NCI-H2171 (cell line): ENCODE measurements at regions not wholly inside any gene's neighbourhood (a gene's known extent, or its start where the extent isn't known, plus 50 kb on each side); places are given as distances from the start of the nearest gene placed in this dataset.
"Not testable (repeated sequence)": the region's sequence is repeated elsewhere in the genome, so short reads cannot be mapped to it uniquely, and the experiment has no call there.

Experiments
- DNase-seq: peaks from one replicate; lab custom pipeline; 2025; lab: John Stamatoyannopoulos, UW

DNA sequence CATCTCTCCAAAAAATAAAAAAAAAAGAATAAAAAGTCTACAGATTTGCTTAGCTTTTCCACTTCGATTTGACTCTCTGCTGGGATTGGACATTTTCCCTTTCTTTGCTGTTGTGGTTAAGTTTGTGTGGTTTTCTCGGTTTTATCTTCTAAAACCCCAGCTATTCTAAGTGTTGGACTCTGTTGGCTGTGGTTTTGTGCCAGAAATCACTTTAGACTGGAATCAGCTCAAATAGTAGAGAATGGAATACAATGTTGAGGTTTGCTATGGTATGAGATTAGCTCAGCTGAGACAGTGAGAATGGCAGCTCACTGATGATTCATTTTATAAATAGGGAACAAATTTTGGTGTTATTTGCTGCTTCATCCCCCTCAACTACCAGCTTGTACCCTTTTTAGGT, 116.0 kb downstream of the BUB3 start:
- no peak for DNase-seq

DNA sequence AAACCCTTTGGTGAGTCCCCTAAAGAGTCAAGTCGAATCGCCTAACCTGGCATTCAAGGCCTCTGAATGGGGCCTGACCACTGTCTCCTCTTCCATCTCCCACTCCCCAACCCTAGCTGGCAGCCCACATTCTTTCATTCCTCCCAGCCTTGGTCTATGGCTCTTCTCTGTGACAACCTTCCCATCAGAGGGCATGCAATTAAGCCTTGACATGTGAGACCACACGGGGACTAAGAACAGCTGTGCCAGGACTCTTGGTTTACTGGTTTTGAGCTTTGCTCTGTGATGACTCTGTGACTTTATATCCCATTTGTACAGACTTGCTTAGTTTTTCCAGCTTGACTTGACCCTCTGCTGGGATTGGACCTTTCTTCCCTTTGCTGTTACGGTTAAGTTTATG, 116.6 kb downstream of the BUB3 start:
- no peak for DNase-seq

DNA sequence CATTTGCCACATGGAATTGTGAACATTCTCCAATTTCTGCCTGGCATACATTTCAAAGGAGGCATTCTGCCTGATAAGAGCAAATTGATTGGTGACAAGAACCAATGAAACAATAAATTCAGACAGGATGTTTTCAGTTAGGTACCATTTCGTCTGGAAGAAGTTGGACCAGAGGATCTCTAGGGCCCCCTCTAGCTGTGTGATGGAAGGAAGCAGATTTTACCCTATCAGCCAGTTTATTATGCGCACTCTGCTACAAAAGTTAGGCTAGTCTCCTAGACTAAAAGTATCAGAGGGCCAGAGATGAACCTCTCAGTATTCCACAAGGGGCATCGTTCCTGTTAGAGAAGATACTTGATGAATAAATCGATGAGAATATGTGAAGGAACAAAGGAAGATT, 118.0 kb downstream of the BUB3 start:
- DNase-seq, result no peak

DNA sequence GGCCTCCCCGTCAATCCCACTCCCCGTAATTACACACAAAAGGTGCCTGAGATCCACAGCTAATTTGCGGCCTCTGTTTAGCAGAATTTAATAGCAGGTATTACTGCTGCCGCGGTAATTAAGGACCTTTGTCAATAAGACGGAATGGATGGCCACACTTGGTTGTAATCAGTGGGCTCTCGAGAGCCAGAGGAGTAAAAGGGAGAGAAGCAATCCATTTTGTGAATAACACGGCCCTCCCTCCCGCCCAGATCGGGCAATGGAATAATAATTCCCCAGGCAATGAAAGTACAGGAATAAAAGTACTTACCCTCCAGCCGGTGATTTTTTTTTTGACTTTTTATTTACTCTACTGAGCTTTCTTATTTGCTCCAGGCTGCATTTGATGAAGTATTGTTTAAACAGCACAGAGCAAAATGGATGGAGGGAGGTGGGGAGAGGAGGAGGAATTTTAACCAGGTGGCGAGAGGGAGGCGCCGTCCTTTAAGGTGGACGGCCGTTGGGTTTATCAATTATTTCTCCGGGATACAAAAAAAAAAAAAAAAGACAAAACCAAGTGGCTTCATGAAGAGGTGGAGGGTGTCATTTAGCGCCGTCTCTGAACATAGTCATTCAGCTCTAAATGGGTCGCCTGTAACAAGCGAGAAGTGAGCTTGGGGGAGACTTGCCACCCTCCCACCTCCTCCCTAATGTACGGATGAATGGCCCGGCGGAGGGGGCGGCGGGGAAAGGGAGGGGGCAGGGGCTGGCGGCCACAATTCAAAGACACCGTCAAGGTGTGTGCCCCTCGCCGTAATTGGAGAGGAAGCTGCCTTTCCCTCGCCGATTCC, 120.3 kb downstream of the BUB3 start:
- DNase-seq, result no peak

DNA sequence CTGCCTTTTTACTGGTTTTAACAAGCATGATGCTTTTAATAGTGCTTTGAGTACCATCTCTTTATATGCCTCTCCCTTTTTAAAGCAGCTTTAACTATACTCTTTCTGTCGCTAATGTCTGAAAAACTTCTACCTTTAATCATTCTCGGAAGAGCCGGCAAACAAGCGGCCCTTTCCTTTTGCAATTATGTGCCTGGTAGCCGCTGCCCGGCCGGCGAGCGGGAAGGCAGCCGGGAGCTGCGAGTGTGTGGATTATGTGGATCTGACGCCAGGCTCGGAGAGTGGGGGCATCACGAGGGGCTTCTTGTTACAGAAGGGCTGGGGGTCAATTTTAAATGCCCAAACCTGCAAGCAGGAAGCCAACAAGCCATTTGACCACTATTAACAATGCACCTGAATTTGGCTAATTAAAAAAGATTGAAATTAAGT, 120.9 kb downstream of the BUB3 start:
- DNase-seq, result no peak

DNA sequence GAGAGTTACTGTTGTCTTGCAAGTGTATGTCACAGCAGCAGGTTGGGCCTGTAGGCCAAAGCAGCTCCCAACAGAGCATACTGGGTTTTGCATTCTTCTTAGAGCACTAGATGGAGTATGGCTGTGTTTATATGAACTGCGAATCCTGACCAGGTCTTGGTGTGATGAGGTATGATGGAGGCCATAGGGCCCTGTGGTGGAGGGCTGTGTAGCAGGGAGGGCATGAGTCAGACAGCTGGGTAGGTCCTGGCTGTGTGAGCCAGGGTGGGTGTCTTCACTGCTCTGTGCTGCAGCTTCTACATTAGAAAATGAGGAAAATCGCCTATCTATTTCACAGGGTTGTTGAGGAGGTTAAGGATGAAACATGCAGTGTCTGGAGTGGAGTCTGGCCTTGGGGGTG, 124.2 kb downstream of the BUB3 start:
- DNase-seq, result no peak

DNA sequence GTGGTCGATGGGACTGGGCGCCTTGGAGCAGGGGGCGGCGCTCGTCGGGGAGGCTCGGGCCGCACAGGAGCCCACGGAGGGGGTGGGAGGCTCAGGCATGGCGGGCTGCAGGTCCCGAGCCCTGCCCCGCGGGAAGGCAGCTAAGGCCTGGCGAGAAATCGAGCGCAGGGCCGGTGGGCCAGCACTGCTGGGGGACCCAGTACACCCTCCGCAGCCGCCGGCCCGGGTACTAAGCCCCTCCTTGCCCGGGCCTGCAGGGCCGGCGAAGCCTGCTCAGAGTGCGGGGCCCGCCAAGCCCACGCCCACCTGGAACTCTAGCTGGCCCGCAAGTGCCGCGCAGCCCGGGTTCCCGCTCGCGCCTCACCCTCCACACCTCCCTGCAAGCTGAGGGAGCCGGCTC, 129.2 kb downstream of the BUB3 start:
- DNase-seq, result not testable (repeated sequence)

DNA sequence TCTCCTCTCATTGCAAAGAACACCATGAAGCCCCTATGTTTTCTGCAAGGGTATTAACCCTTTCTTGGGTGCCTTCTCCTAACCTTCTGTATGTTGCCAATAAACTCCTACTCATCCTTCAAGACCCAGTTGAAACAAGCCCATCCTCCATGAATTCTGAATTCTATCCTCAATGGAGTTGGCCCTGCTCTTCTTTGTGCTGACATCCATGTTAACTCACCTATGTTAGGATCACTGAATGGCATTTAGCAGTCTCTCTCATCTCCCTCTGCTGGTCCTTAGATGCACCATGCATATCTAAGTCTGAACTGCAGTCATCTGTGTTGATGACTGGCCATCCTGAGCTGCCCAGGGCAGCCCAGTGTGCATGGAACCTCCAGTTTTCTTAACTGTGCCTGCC, 129.8 kb downstream of the BUB3 start:
- DNase-seq, result no peak

DNA sequence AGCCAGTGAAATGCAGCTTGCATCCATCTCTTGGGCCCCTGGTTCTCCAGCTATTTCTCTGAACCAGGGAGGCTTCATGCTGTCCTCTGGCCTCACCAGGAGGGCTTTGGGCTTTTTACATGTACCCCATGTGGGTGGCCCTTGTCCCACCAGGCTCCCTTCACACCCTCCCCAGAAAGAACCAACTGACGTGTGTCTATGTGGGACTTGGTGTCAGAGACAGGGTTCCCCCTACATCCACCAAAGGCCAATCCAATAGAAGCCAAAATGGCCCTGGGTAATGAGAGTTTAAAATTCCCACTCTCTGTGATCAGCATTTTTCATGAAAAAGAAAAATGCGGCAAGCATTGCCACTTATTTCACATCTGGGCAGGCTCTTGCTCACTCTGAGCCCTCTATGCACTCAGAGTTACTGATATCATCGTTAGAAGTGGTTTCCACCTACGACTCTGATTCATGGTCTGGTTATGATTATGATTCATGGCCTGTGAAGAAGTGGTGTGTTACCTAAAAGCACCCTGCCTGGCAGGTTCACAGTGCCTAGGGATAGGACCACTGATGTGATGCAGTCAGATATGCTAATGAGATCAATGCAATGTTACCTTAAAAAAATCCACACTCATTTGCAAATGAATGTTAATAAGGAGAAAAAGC, 133.5 kb downstream of the BUB3 start:
- DNase-seq, result no peak

DNA sequence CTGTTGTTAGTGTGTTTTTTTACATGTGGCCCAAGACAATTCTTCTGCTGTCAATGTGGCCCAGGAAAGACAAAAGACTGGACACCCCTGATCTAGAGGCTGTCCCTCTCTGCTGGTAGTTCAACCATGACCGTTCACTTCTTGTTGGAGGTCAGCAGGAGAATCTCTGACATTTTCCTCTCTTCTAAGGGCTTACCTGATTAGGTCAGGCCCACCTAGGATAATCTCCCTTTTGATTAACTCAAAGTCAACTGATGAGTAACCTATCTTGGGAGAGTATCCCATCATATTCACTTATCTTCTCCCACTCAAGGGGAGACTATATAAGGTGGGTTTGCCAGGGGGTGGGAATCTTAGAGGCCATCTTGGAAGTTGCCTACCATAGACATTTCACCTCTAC, 135.2 kb downstream of the BUB3 start:
- no peak for DNase-seq

DNA sequence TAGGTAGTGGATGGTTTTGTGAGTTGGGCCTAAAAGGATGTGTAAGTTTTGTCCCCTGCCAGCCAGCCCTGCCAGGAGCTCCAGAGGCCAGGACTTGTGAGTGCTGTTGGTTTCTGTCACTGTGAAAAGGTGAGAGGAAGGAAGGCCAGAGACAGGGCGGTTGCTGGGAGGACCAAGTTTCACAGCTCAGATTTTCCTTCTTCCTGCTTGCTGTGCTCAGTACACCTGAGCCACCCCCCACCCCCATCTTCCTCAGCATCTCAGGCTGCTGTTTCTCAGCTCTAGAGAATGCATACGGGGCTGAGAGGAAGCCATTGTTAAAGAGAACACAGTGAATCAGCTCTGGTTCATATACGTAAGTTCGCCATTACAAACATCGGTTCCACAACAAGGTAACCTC, 139.9 kb downstream of the BUB3 start:
- no peak for DNase-seq

DNA sequence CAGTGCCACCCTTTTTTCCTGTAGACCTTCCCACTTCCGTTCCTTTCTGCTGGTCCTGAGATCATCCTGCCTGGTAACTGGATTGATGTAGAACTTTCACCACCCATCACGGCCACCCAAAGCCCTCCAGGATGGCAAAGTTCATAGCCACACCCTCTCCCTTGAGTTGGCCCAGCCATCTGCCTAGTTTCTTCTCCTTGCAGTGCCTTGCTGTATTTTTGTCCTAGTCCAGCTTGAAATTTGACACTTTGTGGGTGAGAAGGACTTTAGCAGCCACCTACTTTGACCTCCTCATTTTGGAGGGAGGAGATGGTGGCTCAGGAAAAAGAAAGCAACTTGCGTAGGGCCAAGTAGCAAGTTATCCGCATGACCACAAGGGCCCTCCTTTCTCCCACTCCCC, 140.7 kb downstream of the BUB3 start:
- no peak for DNase-seq

DNA sequence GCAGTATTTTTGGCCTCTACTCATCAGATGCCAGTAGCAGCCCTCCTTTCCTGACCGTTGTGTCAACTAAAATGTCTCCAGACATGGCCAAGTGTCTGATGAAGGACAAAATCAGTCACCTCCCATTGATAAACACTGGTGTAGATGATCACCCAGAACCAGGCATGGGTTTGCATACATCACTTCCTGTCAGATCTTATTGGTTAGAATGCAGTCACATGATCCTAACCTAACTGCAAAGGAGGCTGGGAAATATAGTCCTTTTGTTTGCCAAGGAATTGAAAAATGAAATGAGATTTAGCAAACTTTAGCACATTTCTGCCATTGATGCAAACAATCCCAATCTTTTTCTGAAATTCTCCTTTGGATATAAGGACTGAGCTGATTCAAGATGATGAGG, 141.4 kb downstream of the BUB3 start:
- DNase-seq, result no peak

DNA sequence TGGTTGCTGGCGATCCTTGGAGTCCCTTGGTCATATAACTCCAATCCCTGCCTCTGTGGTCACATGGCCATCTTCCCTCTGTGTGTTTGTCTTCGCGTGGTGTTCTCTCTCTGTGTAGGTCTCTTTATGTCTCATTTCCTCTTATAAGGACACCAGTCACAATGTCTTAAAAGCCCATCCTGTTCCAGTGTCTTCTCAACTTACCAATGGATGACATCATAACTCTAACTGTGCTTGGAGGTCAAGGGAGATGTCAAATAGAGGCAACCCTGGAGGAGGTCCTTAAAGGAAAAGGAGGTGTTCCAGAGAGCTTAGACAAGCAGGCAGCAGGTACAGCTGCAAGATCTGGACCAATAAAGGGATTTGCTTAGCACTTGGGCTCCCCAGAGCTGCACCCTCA, 143.0 kb downstream of the BUB3 start:
- DNase-seq, result no peak

DNA sequence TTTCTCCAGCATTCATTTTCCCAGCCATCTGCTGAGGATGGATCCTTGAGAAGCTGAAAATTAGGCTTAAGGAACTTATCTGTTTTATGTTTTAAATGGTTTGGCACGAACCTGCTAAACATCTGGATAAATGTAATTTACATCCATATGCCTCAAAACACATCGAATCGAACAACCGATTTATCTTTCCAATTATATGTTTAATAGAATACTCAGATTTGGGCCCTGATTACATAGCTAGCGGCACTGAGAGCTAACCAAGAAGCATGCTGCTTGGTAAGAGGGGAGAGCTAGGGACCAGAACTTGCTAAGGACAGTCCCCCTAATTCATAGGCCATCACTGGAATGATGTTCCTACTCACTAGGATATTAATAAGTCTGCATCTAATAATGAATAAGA, 144.4 kb downstream of the BUB3 start:
- DNase-seq, result no peak

DNA sequence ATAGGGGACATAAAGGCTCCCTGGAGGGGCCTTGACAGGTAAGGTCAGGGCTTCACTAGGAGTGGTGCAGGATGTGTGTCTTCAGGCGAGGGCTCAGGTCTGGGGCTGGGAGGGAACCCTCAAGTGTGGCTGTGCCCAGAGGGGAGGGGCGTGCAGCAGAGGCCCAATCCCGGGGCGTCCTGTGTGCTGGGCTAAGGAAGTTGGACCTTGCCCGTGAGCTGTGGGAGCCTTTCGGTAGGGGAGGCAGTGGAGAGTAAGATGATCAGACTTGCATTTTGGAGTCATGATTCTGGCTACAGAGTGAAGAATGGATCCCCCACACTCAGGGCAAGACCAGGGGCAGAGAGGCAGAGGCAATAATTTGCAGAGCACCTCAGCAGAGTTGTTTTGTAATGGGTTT, 145.4 kb downstream of the BUB3 start:
- DNase-seq, result no peak

DNA sequence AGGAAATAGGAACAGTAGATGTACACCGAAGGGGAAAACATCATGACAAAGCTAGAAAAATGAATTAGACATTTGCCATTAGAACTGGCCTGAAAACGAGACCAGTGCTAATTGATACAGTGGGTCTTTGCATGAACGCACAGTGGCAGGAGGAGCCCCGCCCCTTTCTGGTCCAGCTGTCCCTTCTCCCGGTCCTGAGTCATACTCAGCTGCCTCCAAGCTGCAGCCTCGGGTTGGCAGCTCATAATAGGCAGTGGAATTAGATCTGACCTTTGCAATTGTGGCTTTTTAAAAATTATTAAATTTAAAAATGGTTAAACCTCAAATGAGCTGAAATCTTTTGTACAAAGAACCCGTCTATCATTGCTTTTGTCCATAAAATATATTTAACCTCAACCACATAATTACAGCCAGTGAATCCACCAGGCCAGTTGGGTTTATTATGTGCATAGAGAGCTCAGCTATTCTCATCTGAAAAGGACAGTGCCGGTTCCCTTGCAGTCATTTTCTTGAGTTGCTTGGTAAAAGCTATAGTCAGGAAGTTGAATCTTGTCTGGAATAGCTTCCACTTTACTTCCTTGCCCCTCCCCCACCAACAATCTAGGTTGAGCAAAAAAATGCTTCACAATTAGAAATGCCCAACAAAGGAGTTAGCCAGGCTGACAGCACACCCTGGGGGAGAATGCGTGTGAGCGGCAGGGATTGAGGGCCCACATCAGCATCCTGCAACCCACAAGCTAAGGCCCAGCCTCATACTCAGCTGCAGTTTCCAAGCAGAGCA, 147.1 kb downstream of the BUB3 start:
- DNase-seq, result no peak

DNA sequence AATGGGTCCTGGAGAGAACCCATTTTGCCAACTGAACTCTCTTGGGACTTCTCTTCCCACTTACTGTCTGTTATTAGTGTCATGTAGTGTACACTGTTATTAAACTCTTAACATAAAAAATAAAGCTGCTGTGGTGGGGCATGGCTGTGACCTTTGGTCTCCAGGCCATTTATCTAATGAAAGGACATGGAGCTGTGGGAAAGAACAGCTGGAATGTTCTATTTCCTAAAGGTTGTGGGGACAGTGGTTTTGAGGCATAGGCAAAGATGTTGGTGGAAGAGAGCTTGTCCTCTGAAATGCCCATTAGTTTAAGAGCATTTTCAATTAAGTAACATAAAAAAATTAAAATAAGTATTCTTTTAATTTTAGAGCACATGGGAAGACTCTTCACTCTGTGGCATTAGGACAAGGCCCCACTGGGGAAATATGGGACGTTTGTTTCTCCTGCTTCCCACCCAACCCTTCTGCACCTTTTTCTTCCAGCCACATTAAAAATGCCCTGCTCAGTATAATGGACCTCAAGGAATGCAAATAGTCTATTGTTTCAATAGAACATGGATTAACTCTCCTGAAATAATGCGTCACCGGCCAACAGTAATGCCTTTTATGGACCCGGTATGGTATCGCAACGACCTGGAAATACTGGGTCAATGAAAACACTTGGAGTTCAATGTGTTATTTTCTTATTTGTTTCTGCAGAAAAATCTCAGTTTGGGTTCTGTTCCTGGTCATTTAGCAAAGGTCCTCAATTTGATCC, 149.6 kb downstream of the BUB3 start:
- no peak for DNase-seq

DNA sequence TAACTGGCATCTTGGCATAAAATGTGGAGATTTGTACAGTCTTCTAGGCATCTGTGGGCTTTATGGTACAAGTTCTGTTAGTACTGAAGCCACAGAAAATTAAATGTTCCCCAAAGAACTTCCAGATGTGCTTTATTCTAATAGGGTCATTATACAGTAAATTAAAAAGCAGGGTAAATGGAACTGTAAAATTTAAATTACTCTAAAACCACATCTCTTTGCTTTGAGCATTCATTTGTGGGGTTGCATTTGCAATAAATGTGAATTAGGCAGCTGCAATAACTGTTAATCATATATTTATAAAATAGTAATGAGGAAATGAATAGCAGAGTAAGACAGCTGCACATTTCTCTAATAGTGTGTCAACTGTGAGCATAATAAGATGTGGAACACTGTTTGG, 151.5 kb downstream of the BUB3 start:
- DNase-seq, result no peak

DNA sequence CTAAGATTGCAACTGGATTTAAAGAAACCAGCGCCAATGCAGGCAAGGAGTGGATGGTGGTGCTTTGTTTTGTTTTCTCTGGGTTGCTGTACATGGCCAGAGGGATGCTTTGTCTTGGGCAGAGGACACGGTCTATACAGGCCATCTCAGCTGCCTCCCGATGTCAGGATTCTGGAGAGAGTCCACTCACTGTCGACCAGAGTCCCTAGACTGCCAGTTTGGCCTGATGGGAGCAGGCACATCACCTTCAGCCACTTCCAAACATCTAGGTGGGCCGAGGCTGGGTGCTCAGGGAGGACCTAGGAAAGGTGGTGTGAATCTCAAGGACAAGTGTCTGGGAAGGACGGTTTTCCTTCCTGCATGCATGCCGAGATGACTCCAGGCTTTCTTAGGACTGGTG, 152.1 kb downstream of the BUB3 start:
- DNase-seq, result no peak

DNA sequence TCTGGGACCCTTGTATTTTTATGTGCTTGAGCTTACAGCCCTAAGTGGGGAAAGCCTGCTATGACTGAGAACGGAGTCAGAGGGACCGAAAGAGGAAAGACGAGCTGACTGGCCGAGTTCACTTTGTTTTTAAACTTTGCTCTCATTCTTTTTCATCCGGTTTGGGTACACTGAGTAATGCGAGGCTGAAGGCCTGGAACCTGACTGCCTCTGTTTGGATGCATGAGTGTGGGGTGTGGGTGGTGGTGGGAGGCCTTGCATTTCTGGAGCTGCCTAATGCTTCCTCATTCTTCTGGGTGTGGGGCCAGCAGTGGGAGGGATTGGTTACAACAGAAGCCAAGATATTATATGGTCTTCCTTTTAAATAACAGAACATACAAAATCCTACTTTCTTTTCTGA, 155.5 kb downstream of the BUB3 start:
- no peak for DNase-seq

DNA sequence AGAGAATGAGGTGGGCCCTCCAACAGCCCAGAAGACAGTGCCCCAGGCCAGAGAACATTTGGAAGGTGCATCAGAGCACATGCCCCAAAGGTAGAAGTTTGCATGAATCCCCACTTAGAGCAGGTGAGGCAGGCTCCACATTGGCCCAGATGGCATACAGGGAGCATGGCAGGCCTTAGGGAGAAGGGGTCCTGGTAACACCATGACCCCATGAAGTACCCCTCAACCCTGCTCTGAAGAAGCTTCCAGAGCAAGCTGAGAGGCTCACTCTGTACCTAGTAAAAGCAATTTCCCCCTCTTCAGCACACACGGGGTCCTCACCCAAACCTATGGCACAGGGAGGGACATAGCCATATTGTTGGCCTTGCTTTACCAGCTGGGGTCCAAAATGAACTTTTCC, 162.6 kb downstream of the BUB3 start:
- DNase-seq, result no peak
